ENCODE measurements at regions not wholly inside any gene's neighbourhood (a gene's known extent, or its start where the extent isn't known, plus 50 kb on each side); places are given as distances from the start of the nearest gene placed in this dataset.

DNA sequence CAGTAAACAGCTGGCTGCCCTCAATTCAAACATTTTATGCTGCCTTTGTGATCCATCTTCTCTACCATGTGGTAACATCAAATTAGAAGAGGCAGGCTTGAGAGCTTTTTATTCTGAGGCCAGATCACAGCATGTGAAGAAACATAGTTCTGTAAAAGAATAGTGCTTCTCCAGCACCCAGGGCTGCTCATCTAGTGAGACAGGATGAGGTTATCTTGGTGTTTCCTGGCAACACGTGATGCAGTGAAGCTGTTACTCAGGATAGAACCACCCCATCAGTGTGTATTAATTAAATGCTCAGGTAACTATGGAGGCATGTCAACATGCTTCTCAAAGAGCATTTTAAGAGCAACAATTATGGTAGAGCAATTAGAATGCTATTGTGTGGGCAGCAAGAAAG, 400.5 kb upstream of the ACO1 start:
- intact Hi-C loops (cut with DNase I) = no loop called here
- Histone ChIP-seq H3K27ac (no peak overlapping the region), H3K27me3 (ENCODE audit: low read depth) (no peaks in the 10 kb centered on the region), H3K4me3 (no peak overlapping the region), H3K4me1 (no peaks in the 10 kb centered on the region), H3K36me3 (no peaks in the 10 kb centered on the region), H3K9me3 (peaks cover 5% of the 10 kb centered on the region)
- DNase-seq (no peak), ATAC-seq (no peak)
- TF ChIP-seq, protein P1, sequence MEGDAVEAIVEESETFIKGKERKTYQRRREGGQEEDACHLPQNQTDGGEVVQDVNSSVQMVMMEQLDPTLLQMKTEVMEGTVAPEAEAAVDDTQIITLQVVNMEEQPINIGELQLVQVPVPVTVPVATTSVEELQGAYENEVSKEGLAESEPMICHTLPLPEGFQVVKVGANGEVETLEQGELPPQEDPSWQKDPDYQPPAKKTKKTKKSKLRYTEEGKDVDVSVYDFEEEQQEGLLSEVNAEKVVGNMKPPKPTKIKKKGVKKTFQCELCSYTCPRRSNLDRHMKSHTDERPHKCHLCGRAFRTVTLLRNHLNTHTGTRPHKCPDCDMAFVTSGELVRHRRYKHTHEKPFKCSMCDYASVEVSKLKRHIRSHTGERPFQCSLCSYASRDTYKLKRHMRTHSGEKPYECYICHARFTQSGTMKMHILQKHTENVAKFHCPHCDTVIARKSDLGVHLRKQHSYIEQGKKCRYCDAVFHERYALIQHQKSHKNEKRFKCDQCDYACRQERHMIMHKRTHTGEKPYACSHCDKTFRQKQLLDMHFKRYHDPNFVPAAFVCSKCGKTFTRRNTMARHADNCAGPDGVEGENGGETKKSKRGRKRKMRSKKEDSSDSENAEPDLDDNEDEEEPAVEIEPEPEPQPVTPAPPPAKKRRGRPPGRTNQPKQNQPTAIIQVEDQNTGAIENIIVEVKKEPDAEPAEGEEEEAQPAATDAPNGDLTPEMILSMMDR (IDR thresholded peaks at IDR 0.05) = no peak

- intact Hi-C loops (cut with DNase I) = no loop called here
- TF ChIP-seq, protein P1 (IDR thresholded peaks at IDR 0.05) = no peak
Measured at GRCh38 chr9:31996331-31996730, 388.1 kb upstream of the ACO1 start.

DNA sequence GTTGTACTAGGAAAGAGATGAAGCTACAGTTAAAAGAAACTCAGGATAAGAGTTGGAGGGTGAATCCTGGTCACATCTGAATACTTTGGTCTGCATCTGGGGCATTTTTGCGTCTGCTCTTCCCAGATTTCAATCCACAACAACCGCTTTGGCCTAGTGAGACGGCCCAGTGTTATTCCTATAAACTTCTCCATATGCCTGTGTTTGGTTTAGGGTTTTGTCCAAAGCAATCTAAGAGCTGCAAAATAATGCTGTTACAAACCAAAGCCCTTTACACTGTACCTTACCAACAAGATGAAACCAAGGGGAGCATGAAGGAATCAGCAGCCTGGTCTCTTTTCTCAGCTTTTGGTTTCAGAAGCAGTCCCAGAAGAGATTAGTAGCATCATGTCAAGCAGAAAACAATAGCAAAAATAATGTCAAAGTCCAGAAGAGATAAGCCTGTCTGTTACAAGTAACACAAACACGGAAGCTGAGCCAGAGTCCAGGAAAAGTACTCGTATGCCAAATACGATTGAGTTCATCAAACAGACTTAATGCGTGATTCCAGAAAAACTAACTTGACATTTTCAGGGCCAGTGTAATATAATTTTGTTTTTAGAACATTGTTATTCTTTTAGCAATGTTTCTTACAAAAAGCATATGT, 379.9 kb upstream of the ACO1 start:
- no peaks in the 10 kb centered on the region for H3K9me3 ChIP-seq
- DNase-seq (no peak), ATAC-seq (no peak)
- intact Hi-C loops (cut with DNase I) = no loop called here
- no peak overlapping the region for H3K4me3 ChIP-seq
- H3K27ac ChIP-seq = no peak overlapping the region
- TF ChIP-seq, protein P1 (IDR thresholded peaks at IDR 0.05) = no peak
- H3K27me3 ChIP-seq (ENCODE audit: low read depth) = no peaks in the 10 kb centered on the region
- H3K36me3 ChIP-seq = no peaks in the 10 kb centered on the region
- H3K4me1 ChIP-seq = no peaks in the 10 kb centered on the region

More at GRCh38 chr9:31996331-31996730, 388.1 kb upstream of the ACO1 start:
- Histone ChIP-seq H3K4me1 (no peaks in the 10 kb centered on the region), H3K27me3 (ENCODE audit: low read depth) (no peaks in the 10 kb centered on the region), H3K9me3 (no peaks in the 10 kb centered on the region), H3K27ac (no peak overlapping the region), H3K36me3 (no peaks in the 10 kb centered on the region), H3K4me3 (no peak overlapping the region)
- ATAC-seq (no peak), DNase-seq (no peak)

- Histone ChIP-seq H3K9me3 (no peaks in the 10 kb centered on the region), H3K27me3 (ENCODE audit: low read depth) (no peaks in the 10 kb centered on the region), H3K36me3 (no peaks in the 10 kb centered on the region), H3K4me3 (no peak overlapping the region), H3K4me1 (no peaks in the 10 kb centered on the region), H3K27ac (no peak overlapping the region)
- no peak for DNase-seq
- peak; percentile 9 to 37 for ATAC-seq
- TF ChIP-seq, protein P1 (IDR thresholded peaks at IDR 0.05) = no peak
- intact Hi-C loops (cut with DNase I) = no loop called here
Measured at GRCh38 chr9:32010322-32010721, 374.1 kb upstream of the ACO1 start.

GRCh38 chr9:32011049-32011448, 373.4 kb upstream of the ACO1 start:
- Histone ChIP-seq H3K27me3 (ENCODE audit: low read depth) (no peaks in the 10 kb centered on the region), H3K4me1 (no peaks in the 10 kb centered on the region), H3K27ac (no peak overlapping the region), H3K36me3 (no peaks in the 10 kb centered on the region), H3K9me3 (no peaks in the 10 kb centered on the region), H3K4me3 (no peak overlapping the region)
- intact Hi-C loops (cut with DNase I) = no loop called here
- TF ChIP-seq, protein P1 (IDR thresholded peaks at IDR 0.05) = no peak
- peak in 1 of 2 donors; percentile 15 for ATAC-seq
- DNase-seq = no peak
